ENCODE measurements at regions not wholly inside any gene's neighbourhood (a gene's known extent, or its start where the extent isn't known, plus 50 kb on each side); places are given as distances from the start of the nearest gene placed in this dataset.

GRCh38 chr3:75338342-75338741 is 325.8 kb upstream of the FRG2C start:
- Histone ChIP-seq H3K9me3 (replicated peaks; ENCODE audit: control insufficient read depth, insufficient read depth, low read length) (no peaks in the 10 kb centered on the region), H2AFZ (ENCODE audit: control insufficient read depth, low read depth, low read length) (no peak overlapping the region), H3K4me3 (no peak overlapping the region), H4K20me1 (ENCODE audit: control insufficient read depth, insufficient read depth) (no peaks in the 10 kb centered on the region), H3K79me2 (ENCODE audit: control insufficient read depth, insufficient read depth, low read length) (no peaks in the 10 kb centered on the region), H3K4me2 (ENCODE audit: control insufficient read depth, insufficient read depth) (no peak overlapping the region; the same call in 1 of the 2 replicates), H3K27me3 (replicated peaks in 1 of 2; ENCODE audit: control insufficient read depth in 2 of 2, insufficient read depth in 2 of 2, low read length in 1 of 2) (no peaks in the 10 kb centered on the region), H3K36me3 (ENCODE audit: control insufficient read depth in 2 of 2, insufficient read depth in 2 of 2, low read length in 1 of 2) (no peaks in the 10 kb centered on the region), H3K9ac (ENCODE audit: control insufficient read depth, insufficient read depth, low read length) (no peak overlapping the region), H3K4me1 (ENCODE audit: control insufficient read depth, insufficient read depth, low read length) (0 out of 2 replicates have a peak, but pooled peaks cover 4% of the 10 kb centered on the region), H3K27ac (ENCODE audit: control insufficient read depth, insufficient read depth) (no peak overlapping the region)
- DNase-seq (ENCODE audit: low read depth, low spot score) = no peak
- 0% methylated on average over 3 of the region's 3 CpGs for WGBS (ENCODE audit: insufficient coverage, insufficient replicate concordance, low lambda C conversion rate, missing lambda C conversion rate)
- ChIA-PET POLR2A (no interaction called here), SMC1A (ENCODE audit: uncharacterized antibody, unreplicated experiment) (no interaction called here), RAD21 (ENCODE audit: unreplicated experiment) (no interaction called here), CTCF (no interaction called here)
- no peak for ATAC-seq
- in situ Hi-C loops (cut with MboI) = no loop called here
- intact Hi-C loops (cut with micrococcal nuclease; ENCODE audit: unreplicated experiment) = no loop called here
- TF ChIP-seq BMI1 (IDR thresholded peaks at IDR 0.05; ENCODE audit: borderline replicate concordance) (no peak), CHD1 (IDR thresholded peaks at IDR 0.05; ENCODE audit: low read depth, low read length) (no peak), DPF2 (IDR thresholded peaks at IDR 0.05) (no peak), ETV6 (conservative IDR thresholded peaks at IDR 0.05 in 1 of 2, IDR thresholded peaks at IDR 0.05 in 1 of 2; ENCODE audit: borderline replicate concordance in 1 of 2, low read depth in 1 of 2) (no peak), SREBF2 (IDR thresholded peaks at IDR 0.05; ENCODE audit: low read length) (no peak), ZNF217 (IDR thresholded peaks at IDR 0.05) (no peak), POLR2AphosphoS5 (IDR thresholded peaks at IDR 0.05; ENCODE audit: low read length) (no peak)
- no peak for FAIRE-seq
- BruUV-seq (replicated peaks) = no TSS peak

- SMC1A ChIA-PET (ENCODE audit: uncharacterized antibody, unreplicated experiment) = no interaction called here
- Histone ChIP-seq H3K9ac (ENCODE audit: control insufficient read depth, insufficient read depth, low read length) (no peak overlapping the region), H3K4me2 (ENCODE audit: control insufficient read depth, insufficient read depth) (no peak overlapping the region), H4K20me1 (ENCODE audit: control insufficient read depth, insufficient read depth) (no peaks in the 10 kb centered on the region), H3K4me3 (no peak overlapping the region), H3K79me2 (ENCODE audit: control insufficient read depth, insufficient read depth, low read length) (no peaks in the 10 kb centered on the region), H3K27ac (ENCODE audit: control insufficient read depth, insufficient read depth) (no peak overlapping the region), H3K9me3 (replicated peaks; ENCODE audit: control insufficient read depth, insufficient read depth, low read length) (no peaks in the 10 kb centered on the region), H3K36me3 (ENCODE audit: control insufficient read depth in 2 of 2, insufficient read depth in 2 of 2, low read length in 1 of 2) (no peaks in the 10 kb centered on the region), H3K4me1 (ENCODE audit: control insufficient read depth, insufficient read depth, low read length) (0 out of 2 replicates have a peak, but pooled peaks cover 4% of the 10 kb centered on the region), H3K27me3 (replicated peaks in 1 of 2; ENCODE audit: control insufficient read depth in 2 of 2, insufficient read depth in 2 of 2, low read length in 1 of 2) (no peaks in the 10 kb centered on the region), H2AFZ (ENCODE audit: control insufficient read depth, low read depth, low read length) (no peak overlapping the region)
- FAIRE-seq (peak; percentile 13), DNase-seq (ENCODE audit: low read depth, low spot score) (no peak), ATAC-seq (no peak)
- intact Hi-C loops (cut with micrococcal nuclease; ENCODE audit: unreplicated experiment) = no loop called here
- 23% methylated on average over 12 of the region's 12 CpGs for WGBS (ENCODE audit: insufficient coverage, insufficient replicate concordance, low lambda C conversion rate, missing lambda C conversion rate)
- POLR2A ChIA-PET = no interaction called here
- no TSS peak for BruUV-seq (replicated peaks)
- in situ Hi-C loops (cut with MboI) = no loop called here
- CTCF ChIA-PET = no interaction called here
- RAD21 ChIA-PET (ENCODE audit: unreplicated experiment) = no interaction called here
- TF ChIP-seq, protein P1, sequence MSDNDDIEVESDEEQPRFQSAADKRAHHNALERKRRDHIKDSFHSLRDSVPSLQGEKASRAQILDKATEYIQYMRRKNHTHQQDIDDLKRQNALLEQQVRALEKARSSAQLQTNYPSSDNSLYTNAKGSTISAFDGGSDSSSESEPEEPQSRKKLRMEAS (IDR thresholded peaks at IDR 0.05; ENCODE audit: low read depth, low read length) = no peak
- TF ChIP-seq USF1 (IDR thresholded peaks at IDR 0.05; ENCODE audit: borderline replicate concordance, extremely low read length, insufficient read depth, low read depth, low read length) = no peak
- TF ChIP-seq, protein P2, sequence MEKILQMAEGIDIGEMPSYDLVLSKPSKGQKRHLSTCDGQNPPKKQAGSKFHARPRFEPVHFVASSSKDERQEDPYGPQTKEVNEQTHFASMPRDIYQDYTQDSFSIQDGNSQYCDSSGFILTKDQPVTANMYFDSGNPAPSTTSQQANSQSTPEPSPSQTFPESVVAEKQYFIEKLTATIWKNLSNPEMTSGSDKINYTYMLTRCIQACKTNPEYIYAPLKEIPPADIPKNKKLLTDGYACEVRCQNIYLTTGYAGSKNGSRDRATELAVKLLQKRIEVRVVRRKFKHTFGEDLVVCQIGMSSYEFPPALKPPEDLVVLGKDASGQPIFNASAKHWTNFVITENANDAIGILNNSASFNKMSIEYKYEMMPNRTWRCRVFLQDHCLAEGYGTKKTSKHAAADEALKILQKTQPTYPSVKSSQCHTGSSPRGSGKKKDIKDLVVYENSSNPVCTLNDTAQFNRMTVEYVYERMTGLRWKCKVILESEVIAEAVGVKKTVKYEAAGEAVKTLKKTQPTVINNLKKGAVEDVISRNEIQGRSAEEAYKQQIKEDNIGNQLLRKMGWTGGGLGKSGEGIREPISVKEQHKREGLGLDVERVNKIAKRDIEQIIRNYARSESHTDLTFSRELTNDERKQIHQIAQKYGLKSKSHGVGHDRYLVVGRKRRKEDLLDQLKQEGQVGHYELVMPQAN (conservative IDR thresholded peaks at IDR 0.05) = no peak
- no peak for TF ChIP-seq GATAD2B (conservative IDR thresholded peaks at IDR 0.05; ENCODE audit: low read depth)
- no peak for TF ChIP-seq SP1 (IDR thresholded peaks at IDR 0.05; ENCODE audit: low read depth, low read length)
- TF ChIP-seq EED (IDR thresholded peaks at IDR 0.05; ENCODE audit: low read depth) = no peak
Measured at GRCh38 chr3:75341324-75342067, 322.6 kb upstream of the FRG2C start.

Data from GM12878 (cell line).